Ovary (tissue), 7 donors: ENCODE measurements at regions not wholly inside any gene's neighbourhood (a gene's known extent, or its start where the extent isn't known, plus 50 kb on each side); places are given as distances from the start of the nearest gene placed in this dataset.
"Not testable (repeated sequence)": the region's sequence is repeated elsewhere in the genome, so short reads cannot be mapped to it uniquely, and the experiment has no call there.

Experiments
- DNase-seq, 5 donors: peaks; one replicate each; pipeline ENCODE4 v3.0.0-alpha.2; 2019 to 2020
- H3K27ac ChIP-seq, 2 donors: fragments of 200-600 bp; one replicate each; pipeline versions ENCODE4 v1.5.1 to v1.8.0; 2019 to 2022
- H3K27me3 ChIP-seq: fragments of 200-600 bp; one replicate; pipeline ENCODE4 v1.8.0; 2022
- H3K36me3 ChIP-seq: fragments of 200-600 bp; sonication (generic); one replicate; pipeline ENCODE4 v1.5.1; 2019
- H3K4me1 ChIP-seq: one replicate; pipeline ENCODE4 v1.8.1; 2013; ENCODE audit warnings: mild to moderate bottlenecking, moderate library complexity; ENCODE audit not compliant: insufficient read depth
- H3K4me3 ChIP-seq: fragments of 200-600 bp; sonication (generic); one replicate; pipeline ENCODE4 v1.5.1; 2017
- H3K9me3 ChIP-seq, 2 donors: fragments of 200-600 bp in 1 of 2; sonication (generic) in 1 of 2; one replicate each; pipeline versions ENCODE4 v1.5.1 to v1.8.1; 2013 to 2019; ENCODE audit warnings: mild to moderate bottlenecking in 1 of 2, moderate library complexity in 1 of 2
- EP300 ChIP-seq: sonication (generic); formaldehyde crosslinking; IDR thresholded peaks from one replicate; pipeline ENCODE4 v1.6.1; 2017; ENCODE audit warnings: antibody characterized with exemption
- POLR2A ChIP-seq: fragments of 450-650 bp; IDR thresholded peaks from one replicate; pipeline ENCODE4 v1.6.1; 2017; ENCODE audit warnings: antibody characterized with exemption, mild to moderate bottlenecking, moderate library complexity
- WGBS, 3 donors: extraction: QIAGEN DNeasy Blood & Tissue Kit in 1 of 3; methylation state at CpG; one replicate each; pipeline versions ENCODE4 v1.1.5 to v1.1.7; 2013 to 2017; 5-methylcytosine and 5-hydroxymethylcytosine counted together
- intact Hi-C, 4 donors: fragments of 100-400 bp; cut with DNase I; formaldehyde crosslinking; loops; one replicate each; pipeline versions ENCODE4 v1.11.0 to v1.15.1; 2022 to 2023
- TF ChIP-seq, protein P1 (sequence below), 3 donors: fragments of 450-650 bp in 2 of 3; fragments of 200-600 bp in 1 of 3; IDR thresholded peaks; one replicate each; pipeline versions ENCODE4 v1.5.1 to v1.8.0; 2016 to 2022; ENCODE audit warnings: antibody characterized with exemption in 3 of 3, mild to moderate bottlenecking in 1 of 3
- donor health status: DM: no; HTN: no; CAD: no; lungs with moderate emphysema.
- donor health status: DM: no; HTN: no; CAD: no.
- donor health status: Bipolar disorder and iron deficiency.
- donor health status: DM: no; HTN: no; CAD: no.
- donor health status: DM: yes; HTN: yes; CAD: no.

DNA sequence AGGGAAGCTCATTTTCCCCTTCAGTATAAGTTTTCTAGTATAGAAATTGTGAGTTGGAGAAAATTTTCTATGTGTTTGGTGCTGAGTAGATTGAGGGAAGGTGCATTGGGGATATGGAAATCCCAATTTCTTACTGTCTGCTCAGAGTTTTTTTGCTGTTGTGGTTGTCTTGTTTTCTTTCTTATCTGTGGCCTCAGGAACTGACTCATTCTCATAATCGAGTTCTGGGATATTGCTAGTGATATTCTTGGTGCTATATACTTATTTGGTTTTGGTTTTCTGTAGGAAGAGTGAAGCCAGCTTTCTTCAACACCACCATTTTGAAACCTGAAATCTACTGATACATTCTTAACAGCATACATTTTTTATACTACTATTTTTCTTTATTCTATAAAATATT is 869.2 kb downstream of the DIPK2A start:
- TF ChIP-seq POLR2A (no peak), EP300 (no peak)
- TF ChIP-seq, protein P1, sequence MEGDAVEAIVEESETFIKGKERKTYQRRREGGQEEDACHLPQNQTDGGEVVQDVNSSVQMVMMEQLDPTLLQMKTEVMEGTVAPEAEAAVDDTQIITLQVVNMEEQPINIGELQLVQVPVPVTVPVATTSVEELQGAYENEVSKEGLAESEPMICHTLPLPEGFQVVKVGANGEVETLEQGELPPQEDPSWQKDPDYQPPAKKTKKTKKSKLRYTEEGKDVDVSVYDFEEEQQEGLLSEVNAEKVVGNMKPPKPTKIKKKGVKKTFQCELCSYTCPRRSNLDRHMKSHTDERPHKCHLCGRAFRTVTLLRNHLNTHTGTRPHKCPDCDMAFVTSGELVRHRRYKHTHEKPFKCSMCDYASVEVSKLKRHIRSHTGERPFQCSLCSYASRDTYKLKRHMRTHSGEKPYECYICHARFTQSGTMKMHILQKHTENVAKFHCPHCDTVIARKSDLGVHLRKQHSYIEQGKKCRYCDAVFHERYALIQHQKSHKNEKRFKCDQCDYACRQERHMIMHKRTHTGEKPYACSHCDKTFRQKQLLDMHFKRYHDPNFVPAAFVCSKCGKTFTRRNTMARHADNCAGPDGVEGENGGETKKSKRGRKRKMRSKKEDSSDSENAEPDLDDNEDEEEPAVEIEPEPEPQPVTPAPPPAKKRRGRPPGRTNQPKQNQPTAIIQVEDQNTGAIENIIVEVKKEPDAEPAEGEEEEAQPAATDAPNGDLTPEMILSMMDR (IDR thresholded peaks at IDR 0.05): no peak
- no peaks in the 10 kb centered on the region for H3K4me1 ChIP-seq

GRCh38 chr3:144843099-144843498 is 871.5 kb downstream of the DIPK2A start:
- no peak for DNase-seq
- no peaks in the 10 kb centered on the region for H3K4me1 ChIP-seq
- no peak overlapping the region for H3K27ac ChIP-seq
- no peaks in the 10 kb centered on the region for H3K27me3 ChIP-seq
- 86 to 89% (median 87%) methylated on average over 8 of the region's 8 CpGs for WGBS, 3 donors
- H3K4me3 ChIP-seq: no peak overlapping the region
- no peak for TF ChIP-seq POLR2A
- TF ChIP-seq, protein P1 (IDR thresholded peaks at IDR 0.05): no peak
- no peak for TF ChIP-seq EP300
- no peaks in the 10 kb centered on the region for H3K36me3 ChIP-seq
- H3K9me3 ChIP-seq: no peaks in the 10 kb centered on the region
- intact Hi-C loops: no loop called here

More for the DNA sequence above, 869.2 kb downstream of the DIPK2A start:
- 31 to 67% (median 44%) methylated on average over 1 of the region's 1 CpG for WGBS, 3 donors
- intact Hi-C loops: no loop called here
- H3K9me3 ChIP-seq: no peaks in the 10 kb centered on the region
- H3K27ac ChIP-seq: no peak overlapping the region
- no peaks in the 10 kb centered on the region for H3K27me3 ChIP-seq
- no peak for DNase-seq
- H3K4me3 ChIP-seq: no peak overlapping the region
- no peaks in the 10 kb centered on the region for H3K36me3 ChIP-seq

DNA sequence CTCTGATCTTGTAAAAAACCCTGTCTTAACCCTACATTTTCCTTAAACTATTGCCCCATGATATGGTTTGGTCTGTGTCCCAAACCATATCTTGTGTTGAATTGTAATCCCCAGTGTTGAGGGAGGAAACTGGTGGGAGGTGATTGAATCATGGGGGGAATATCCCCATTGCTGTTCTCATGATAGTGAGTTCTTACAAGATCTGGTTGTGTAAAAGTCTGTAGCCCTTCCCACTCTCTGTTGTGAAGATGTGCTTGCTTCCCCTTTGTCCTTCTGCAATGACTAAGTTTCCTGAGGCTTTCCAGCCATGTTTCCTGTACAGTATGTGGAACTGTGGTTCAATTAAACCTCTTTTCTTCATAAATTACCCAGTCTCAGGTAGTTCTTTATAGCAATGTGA is 881.4 kb downstream of the DIPK2A start:
- DNase-seq: no peak
- Histone ChIP-seq H3K9me3 (no peaks in the 10 kb centered on the region), H3K27me3 (no peaks in the 10 kb centered on the region), H3K4me1 (no peaks in the 10 kb centered on the region), H3K27ac (no peak overlapping the region), H3K4me3 (no peak overlapping the region), H3K36me3 (no peaks in the 10 kb centered on the region)
- TF ChIP-seq, protein P1 (IDR thresholded peaks at IDR 0.05): no peak
- TF ChIP-seq POLR2A: no peak
- no peak for TF ChIP-seq EP300
- intact Hi-C loops: no loop called here

DNA sequence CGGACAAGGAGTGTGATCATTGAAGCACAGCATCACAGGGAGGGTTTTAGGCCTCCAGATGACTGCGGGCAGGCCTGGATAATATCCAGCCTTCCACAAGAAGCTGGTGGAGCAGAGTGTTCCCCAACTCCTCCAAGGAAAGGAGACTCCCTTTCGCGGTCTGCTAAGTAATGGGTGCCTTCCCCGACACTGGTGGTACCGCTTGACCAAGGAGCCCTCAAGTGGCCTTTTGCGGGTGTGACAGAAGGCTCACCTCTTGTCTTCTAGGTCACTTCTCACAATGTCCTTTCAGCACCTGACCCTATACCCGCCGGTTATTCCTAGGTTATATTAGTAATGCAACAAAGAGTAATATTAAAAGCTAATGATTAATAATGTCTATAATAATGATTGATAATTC is 882.4 kb downstream of the DIPK2A start:
- H3K4me3 ChIP-seq, H3K27me3 ChIP-seq, H3K36me3 ChIP-seq, H3K27ac ChIP-seq, DNase-seq, intact Hi-C loops, H3K9me3 ChIP-seq, H3K4me1 ChIP-seq: not testable (repeated sequence)
- 95 to 96% (median 96%) methylated on average over 9 of the region's 9 CpGs for WGBS, 3 donors

- no peaks in the 10 kb centered on the region for H3K9me3 ChIP-seq
- no peak for DNase-seq
- H3K27ac ChIP-seq: no peak overlapping the region
- 91 to 95% (median 92%) methylated on average over 3 of the region's 3 CpGs for WGBS, 3 donors
- H3K27me3 ChIP-seq: no peaks in the 10 kb centered on the region
- no peaks in the 10 kb centered on the region for H3K4me1 ChIP-seq
- no peak overlapping the region for H3K4me3 ChIP-seq
- intact Hi-C loops: no loop called here
- H3K36me3 ChIP-seq: no peaks in the 10 kb centered on the region
- TF ChIP-seq POLR2A (no peak), EP300 (no peak)
- TF ChIP-seq, protein P1 (IDR thresholded peaks at IDR 0.05): no peak
Observed at GRCh38 chr3:144859161-144859560, 887.5 kb downstream of the DIPK2A start.
